Glomerular endothelial cell (primary cell): ENCODE measurements at regions not wholly inside any gene's neighbourhood (a gene's known extent, or its start where the extent isn't known, plus 50 kb on each side); places are given as distances from the start of the nearest gene placed in this dataset.

ENCODE experiments used
- DNase-seq: peaks from one replicate; pipeline ENCODE4 v3.0.0-alpha.2; 2011; ENCODE audit warnings: low read depth, low spot score; ENCODE audit errors: extremely low read depth

- DNase-seq, result no peak
Measured at GRCh38 chr2:226680719-226681118, 118.9 kb downstream of the IRS1 start.

GRCh38 chr2:226679389-226680065 lies 120.1 kb downstream of the IRS1 start:
- DNase-seq, result no peak

- no peak for DNase-seq
Measured at GRCh38 chr2:226678422-226678821, 121.2 kb downstream of the IRS1 start.

GRCh38 chr2:226677080-226677479 lies 122.5 kb downstream of the IRS1 start:
- no peak for DNase-seq

- no peak for DNase-seq
Measured at GRCh38 chr2:226676618-226677017, 123.0 kb downstream of the IRS1 start.

- no peak for DNase-seq
Measured at GRCh38 chr2:226674123-226674522, 125.5 kb downstream of the IRS1 start.

- DNase-seq, result no peak
Measured at GRCh38 chr2:226673314-226673723, 126.3 kb downstream of the IRS1 start.

- no peak for DNase-seq
Measured at GRCh38 chr2:226671141-226671676, 128.4 kb downstream of the IRS1 start.

- DNase-seq, result no peak
Measured at GRCh38 chr2:226669905-226670304, 129.7 kb downstream of the IRS1 start.

GRCh38 chr2:226669249-226669648 lies 130.4 kb downstream of the IRS1 start:
- no peak for DNase-seq

- DNase-seq, result no peak
Measured at GRCh38 chr2:226667736-226668135, 131.9 kb downstream of the IRS1 start.

GRCh38 chr2:226665306-226665831 lies 134.3 kb downstream of the IRS1 start:
- DNase-seq, result no peak

GRCh38 chr2:226664661-226665060 lies 135.0 kb downstream of the IRS1 start:
- DNase-seq, result no peak

- DNase-seq, result no peak
Measured at GRCh38 chr2:226664140-226664539, 135.5 kb downstream of the IRS1 start.

- DNase-seq, result no peak
Measured at GRCh38 chr2:226661789-226662545, 137.7 kb downstream of the IRS1 start.

GRCh38 chr2:226660526-226660925 lies 139.1 kb downstream of the IRS1 start:
- no peak for DNase-seq

GRCh38 chr2:226660124-226660523 lies 139.5 kb downstream of the IRS1 start:
- DNase-seq, result no peak

- no peak for DNase-seq
Measured at GRCh38 chr2:226659410-226659809, 140.2 kb downstream of the IRS1 start.

GRCh38 chr2:226658555-226658954 lies 141.1 kb downstream of the IRS1 start:
- no peak for DNase-seq

GRCh38 chr2:226657340-226658053 lies 142.1 kb downstream of the IRS1 start:
- no peak for DNase-seq

GRCh38 chr2:226656367-226656766 lies 143.3 kb downstream of the IRS1 start:
- no peak for DNase-seq
